SK-N-SH (cell line): ENCODE measurements at regions not wholly inside any gene's neighbourhood (a gene's known extent, or its start where the extent isn't known, plus 50 kb on each side); places are given as distances from the start of the nearest gene placed in this dataset.

Source experiments
- CTCF ChIA-PET: fragments of 300-600, 350-600 bp; formaldehyde crosslinking; extraction: SDS; loops from one replicate; lab custom pipeline; 2021; lab: Yijun Ruan, JAX
- POLR2A ChIA-PET: fragments of 350-600 bp; sonication (Branson Sonifier 250); formaldehyde crosslinking; extraction: SDS; loops from one replicate; lab custom pipeline; 2020; ENCODE audit warnings: antibody characterized with exemption, inconsistent platforms; lab: Yijun Ruan, JAX
- DNase-seq: peaks from one replicate; pipeline ENCODE4 v3.0.0; 2012
- H2AFZ ChIP-seq: fragments of 200-600 bp; sonication (generic); 2 replicates; pipeline ENCODE4 v1.8.1; 2016; ENCODE audit warnings: antibody characterized with exemption, mild to moderate bottlenecking, low read depth
- H3F3A ChIP-seq: fragments of 200-600 bp; sonication (generic); replicated peaks from 2 replicates; pipeline ENCODE3; 2016; ENCODE audit warnings: antibody characterized with exemption, mild to moderate bottlenecking; ENCODE audit not compliant: insufficient read depth
- H3K27ac ChIP-seq, 2 experiments: fragments of 200-500 bp in 1 of 2; fragments of 200-600 bp in 1 of 2; sonication (Bioruptor generic) in 1 of 2; sonication (generic), shearing (Covaris generic) in 1 of 2; 2 replicates each; pipeline versions ENCODE4 v1.5.1 to v1.6.1; 2014 to 2016; ENCODE audit warnings: low read depth in 2 of 2, inconsistent platforms in 1 of 2, low read length in 1 of 2, mild to moderate bottlenecking in 1 of 2, mixed read lengths in 1 of 2
- H3K27me3 ChIP-seq: fragments of 200-600 bp; sonication (generic), shearing (Covaris generic); 2 replicates; pipeline ENCODE4 v1.6.1; 2016; ENCODE audit warnings: mixed run types; ENCODE audit not compliant: insufficient read depth
- H3K36me3 ChIP-seq, 2 experiments: fragments of 200-500 bp in 1 of 2; fragments of 200-600 bp in 1 of 2; sonication (Bioruptor generic) in 1 of 2; sonication (generic) in 1 of 2; replicated peaks in 1 of 2; 2 replicates each; pipeline versions ENCODE3 to v1.5.1; 2014 to 2016; ENCODE audit warnings: low read length in 1 of 2, mild to moderate bottlenecking in 1 of 2; ENCODE audit not compliant: insufficient read depth in 2 of 2, control insufficient read depth in 1 of 2
- H3K4me1 ChIP-seq, 2 experiments: fragments of 200-500 bp in 1 of 2; fragments of 200-600 bp in 1 of 2; sonication (Bioruptor generic) in 1 of 2; sonication (generic), shearing (Covaris generic) in 1 of 2; 2 replicates each; pipeline versions ENCODE4 v1.5.1 to v1.6.1; 2014 to 2016; ENCODE audit warnings: low read depth in 1 of 2, low read length in 1 of 2, mixed run types in 1 of 2; ENCODE audit not compliant: insufficient read depth in 2 of 2, control insufficient read depth in 1 of 2
- H3K4me2 ChIP-seq: fragments of 200-600 bp; sonication (generic), shearing (Covaris generic); 2 replicates; pipeline ENCODE4 v1.6.1; 2017; ENCODE audit warnings: mixed run types
- H3K4me3 ChIP-seq, 2 experiments: fragments of 200-500 bp in 1 of 2; fragments of 200-600 bp in 1 of 2; sonication (Bioruptor generic) in 1 of 2; sonication (generic), shearing (Covaris generic) in 1 of 2; 2 replicates each; pipeline versions ENCODE4 v1.5.1 to v1.8.1; 2014 to 2016; ENCODE audit warnings: low read depth in 2 of 2, inconsistent platforms in 1 of 2, low read length in 1 of 2, mild to moderate bottlenecking in 1 of 2, mixed read lengths in 1 of 2, moderate library complexity in 1 of 2
- H3K79me2 ChIP-seq: fragments of 200-600 bp; sonication (generic); 2 replicates; pipeline ENCODE4 v1.8.1; 2017; ENCODE audit warnings: mild to moderate bottlenecking; ENCODE audit not compliant: insufficient read depth
- H3K9ac ChIP-seq: fragments of 200-600 bp; sonication (generic); 2 replicates; pipeline ENCODE4 v1.6.1; 2017; ENCODE audit warnings: mixed run types
- H3K9me2 ChIP-seq: fragments of 200-600 bp; sonication (generic); 2 replicates; pipeline ENCODE4 v1.6.1; 2017; ENCODE audit warnings: mixed run types
- H3K9me3 ChIP-seq: fragments of 200-600 bp; sonication (generic); 2 replicates; pipeline ENCODE4 v1.6.1; 2017; ENCODE audit warnings: mixed run types, mild to moderate bottlenecking, moderate library complexity
- H4K20me1 ChIP-seq: fragments of 200-600 bp; sonication (generic); 2 replicates; pipeline ENCODE4 v1.6.1; 2017; ENCODE audit warnings: mild to moderate bottlenecking, mixed run types; ENCODE audit not compliant: insufficient read depth
- CHD2 ChIP-seq: fragments of 150-350 bp; IDR thresholded peaks from 2 replicates; pipeline ENCODE4 v1.6.1; 2018; ENCODE audit warnings: low read length; ENCODE audit not compliant: partially characterized antibody
- CTCF ChIP-seq: fragments of 200-600 bp; sonication (generic); IDR thresholded peaks from 2 replicates; pipeline ENCODE4 v1.6.1; 2017; ENCODE audit warnings: antibody characterized with exemption, mild to moderate bottlenecking, moderate library complexity
- EZH2phosphoT487 ChIP-seq: fragments of 200-600 bp; sonication (generic); IDR thresholded peaks from 2 replicates; pipeline ENCODE4 v1.6.1; 2017; ENCODE audit warnings: low read depth, mixed run types, mild to moderate bottlenecking, antibody characterized with exemption, moderate library complexity, borderline replicate concordance
- IRF3 ChIP-seq: fragments of 150-350 bp; IDR thresholded peaks from 2 replicates; pipeline ENCODE4 v1.6.1; 2016; ENCODE audit warnings: mild to moderate bottlenecking, low read depth, low read length
- MAX ChIP-seq: IDR thresholded peaks from 2 replicates; pipeline ENCODE4 v1.4.0; 2012; ENCODE audit warnings: low read depth
- MXI1 ChIP-seq: IDR thresholded peaks from 2 replicates; pipeline ENCODE4 v1.6.1; 2012; ENCODE audit warnings: mild to moderate bottlenecking, low read depth, low read length, improper control_type of control experiment
- NFIC ChIP-seq: IDR thresholded peaks from 2 replicates; pipeline ENCODE4 v1.4.0; 2012; ENCODE audit warnings: borderline replicate concordance
- NRF1 ChIP-seq: IDR thresholded peaks from 2 replicates; pipeline ENCODE4 v1.6.1; 2012; ENCODE audit warnings: low read depth, mild to moderate bottlenecking, low read length
- PBX3 ChIP-seq: IDR thresholded peaks from 2 replicates; pipeline ENCODE4; 2012
- RXRA ChIP-seq: IDR thresholded peaks from 2 replicates; pipeline ENCODE4 v1.4.0; 2012; ENCODE audit warnings: low read depth, mild to moderate bottlenecking, borderline replicate concordance
- TAF1 ChIP-seq: IDR thresholded peaks from 2 replicates; pipeline ENCODE4 v1.6.1; 2012; ENCODE audit warnings: low read depth, mild to moderate bottlenecking, low read length, moderate library complexity, borderline replicate concordance
- TCF12 ChIP-seq: IDR thresholded peaks from 2 replicates; pipeline ENCODE4 v1.4.0; 2012
- YY1 ChIP-seq: IDR thresholded peaks from 2 replicates; pipeline ENCODE4 v1.4.0; 2012; ENCODE audit warnings: low read depth, mild to moderate bottlenecking
- WGBS: methylation state at CpG from one replicate; pipeline ENCODE4 v1.1.6; 2017; ENCODE audit warnings: low lambda C conversion rate; 5-methylcytosine and 5-hydroxymethylcytosine counted together

GRCh38 chr12:84075991-84076390, 836.6 kb downstream of the SLC6A15 start:
- Histone ChIP-seq H4K20me1 (no peaks in the 10 kb centered on the region), H3K4me1 (peaks cover 0 to 13% of the 10 kb centered on the region in 2 experiments; a peak in 1 of 4 replicates), H3K27ac (peak overlapping the region in 1 of 2 experiments; percentile 22; a peak in 1 of 4 replicates), H2AFZ (no peak overlapping the region), H3K9ac (no peak overlapping the region), H3K27me3 (no peaks in the 10 kb centered on the region), H3K4me2 (no peak overlapping the region), H3K79me2 (no peaks in the 10 kb centered on the region), H3K36me3 (no peaks in the 10 kb centered on the region), H3K9me3 (no peaks in the 10 kb centered on the region), H3K9me2 (no peaks in the 10 kb centered on the region), H3F3A (peaks cover 6% of the 10 kb centered on the region), H3K4me3 (no peak overlapping the region)
- ChIA-PET POLR2A (no interaction called here), CTCF (interaction anchor here (1.1 kb wide), 1 partner anchor 24 kb away, joined by 3 read pairs; no protein-coding TSS in a partner anchor)
- no peak for TF ChIP-seq NFIC
- TF ChIP-seq RXRA, result no peak
- TF ChIP-seq MXI1, result no peak
- TF ChIP-seq PBX3, result no peak
- TF ChIP-seq CHD2, result no peak
- no peak for TF ChIP-seq IRF3
- 57% methylated on average over 1 of the region's 1 CpG for WGBS
- no peak for DNase-seq

GRCh38 chr12:84073401-84073800, 839.2 kb downstream of the SLC6A15 start:
- peaks cover 28% of the 10 kb centered on the region for H3F3A ChIP-seq
- peaks cover 0 to 24% of the 10 kb centered on the region in 2 experiments; a peak in 3 of 4 replicates for H3K4me1 ChIP-seq
- 86% methylated on average over 4 of the region's 4 CpGs for WGBS

More at GRCh38 chr12:84073401-84073800, 839.2 kb downstream of the SLC6A15 start:
- no peak overlapping the region for H3K4me3 ChIP-seq
- no peaks in the 10 kb centered on the region for H3K79me2 ChIP-seq
- no peak overlapping the region for H3K4me2 ChIP-seq
- no peak for DNase-seq
- no peak overlapping the region for H3K27ac ChIP-seq
- H4K20me1 ChIP-seq, result no peaks in the 10 kb centered on the region
- TF ChIP-seq NFIC (no peak), EZH2phosphoT487 (no peak), TCF12 (no peak), TAF1 (no peak), CHD2 (no peak), NRF1 (no peak), MAX (no peak), CTCF (no peak), YY1 (no peak)
- no peak overlapping the region for H3K9ac ChIP-seq
- ChIA-PET POLR2A (no interaction called here), CTCF (interaction anchor here (1.4 kb wide), 1 partner anchor 246 kb away, joined by 3 read pairs; no protein-coding TSS in a partner anchor)
- no peak overlapping the region for H2AFZ ChIP-seq
- no peaks in the 10 kb centered on the region for H3K27me3 ChIP-seq
- H3K9me2 ChIP-seq, result no peaks in the 10 kb centered on the region
- no peaks in the 10 kb centered on the region for H3K9me3 ChIP-seq
- no peaks in the 10 kb centered on the region for H3K36me3 ChIP-seq
